Activated CD8-positive, alpha-beta T cell treated with anti-CD3 and anti-CD28 coated beads, Interleukin-2, amount 10 ng/mL, durations not matched to agents 7 days and 5 days (primary cell): ENCODE measurements at regions not wholly inside any gene's neighbourhood (a gene's known extent, or its start where the extent isn't known, plus 50 kb on each side); places are given as distances from the start of the nearest gene placed in this dataset.

ENCODE experiments used
- ATAC-seq: fragments of 150-1000 bp; cut with Tn5 transposase; one replicate; pipeline ENCODE4 v1.10.0; 2021; ENCODE audit warnings: moderate library complexity
- CTCF ChIA-PET: fragments of 350-600 bp; sonication (Branson Sonifier 250); formaldehyde crosslinking; loops from one replicate; lab custom pipeline; 2021; ENCODE audit warnings: antibody characterized with exemption; lab: Charles Lee
- POLR2A ChIA-PET: fragments of 350-600 bp; sonication (Branson Sonifier 250); formaldehyde crosslinking; loops from one replicate; lab custom pipeline; 2021; ENCODE audit warnings: antibody characterized with exemption; lab: Charles Lee
- DNase-seq: peaks from one replicate; pipeline ENCODE4 v3.0.0-alpha.2; 2020
- H3K27ac Mint-ChIP-seq: one replicate; pipeline ENCODE4 v1.8.0; 2021; ENCODE audit warnings: mild to moderate bottlenecking, mixed read lengths
- H3K27me3 Mint-ChIP-seq: one replicate; pipeline ENCODE4 v1.8.0; 2021; ENCODE audit warnings: low read depth, mixed read lengths
- H3K36me3 Mint-ChIP-seq: one replicate; pipeline ENCODE4 v1.8.0; 2021; ENCODE audit warnings: low read depth, mixed read lengths
- H3K4me1 Mint-ChIP-seq: one replicate; pipeline ENCODE4 v1.8.0; 2021; ENCODE audit warnings: low read depth, mixed read lengths
- H3K4me3 Mint-ChIP-seq: one replicate; pipeline ENCODE4 v1.8.0; 2021; ENCODE audit warnings: mild to moderate bottlenecking, mixed read lengths
- H3K9me3 Mint-ChIP-seq: one replicate; pipeline ENCODE4 v1.8.0; 2022; ENCODE audit warnings: mixed read lengths; ENCODE audit not compliant: insufficient read depth

DNA sequence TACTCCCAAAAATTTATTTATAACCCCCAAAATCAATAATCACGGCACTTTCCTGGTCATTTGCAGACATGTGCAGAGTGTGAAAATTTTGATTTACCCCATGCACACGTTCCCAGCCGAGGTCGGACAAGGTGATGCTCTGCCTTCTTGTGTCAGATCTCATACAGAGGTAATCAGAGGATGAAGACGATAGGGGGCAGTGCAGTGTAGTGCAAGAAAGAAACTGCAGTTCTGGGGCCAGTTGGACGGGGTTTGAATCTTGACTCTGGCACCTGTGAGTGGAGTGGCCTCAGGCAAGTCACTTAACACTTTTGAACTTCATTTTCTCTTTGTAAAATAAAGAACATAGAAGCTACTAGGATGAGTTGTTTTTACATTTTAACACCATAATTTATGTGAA is 88.4 kb downstream of the FRMPD3 start:
- ATAC-seq: no peak
- CTCF ChIA-PET: interaction anchor here (1.0 to 2.5 kb wide), 4 partner anchors 10 to 369 kb away, joined by 3 to 8 read pairs (median 4); partner anchors contain the start of genes NCBP2L and TSC22D3
- Mint-ChIP-seq H3K4me3 (no peak overlapping the region), H3K27ac (no peak overlapping the region), H3K27me3 (peaks cover 6% of the 10 kb centered on the region), H3K9me3 (no peaks in the 10 kb centered on the region), H3K36me3 (no peaks in the 10 kb centered on the region), H3K4me1 (no peaks in the 10 kb centered on the region)
- peak; percentile 53 for DNase-seq
- POLR2A ChIA-PET: no interaction called here

DNA sequence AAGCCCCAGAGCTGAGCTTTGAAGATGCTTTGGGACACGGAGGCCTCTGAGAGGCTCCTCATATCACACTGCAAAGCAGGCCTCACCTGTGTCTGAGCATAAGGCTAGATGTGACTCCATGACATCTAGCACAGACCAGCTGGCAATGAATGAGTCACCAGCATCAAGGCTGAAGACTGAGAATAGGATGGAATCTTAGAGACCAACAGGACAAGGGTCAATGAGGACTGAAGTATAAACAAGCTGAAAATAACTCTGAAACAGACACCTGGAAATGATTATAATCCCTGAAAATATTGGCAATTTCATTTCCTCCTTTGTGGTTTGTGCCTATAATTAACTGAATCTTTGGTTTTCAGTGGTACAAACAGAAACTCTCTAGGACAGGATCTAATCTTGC is 87.1 kb upstream of the PRPS1 start:
- ChIA-PET POLR2A (no interaction called here), CTCF (interaction anchor here (0.9 to 1.1 kb wide), 2 partner anchors 87 to 132 kb away, joined by 3 to 5 read pairs; partner anchors contain the start of gene PRPS1)
- ATAC-seq (no peak), DNase-seq (no peak)
- H3K36me3 Mint-ChIP-seq: no peaks in the 10 kb centered on the region
- no peaks in the 10 kb centered on the region for H3K4me1 Mint-ChIP-seq
- H3K4me3 Mint-ChIP-seq: no peak overlapping the region
- H3K27ac Mint-ChIP-seq: no peak overlapping the region
- H3K9me3 Mint-ChIP-seq: no peaks in the 10 kb centered on the region
- peaks cover 4% of the 10 kb centered on the region for H3K27me3 Mint-ChIP-seq

DNA sequence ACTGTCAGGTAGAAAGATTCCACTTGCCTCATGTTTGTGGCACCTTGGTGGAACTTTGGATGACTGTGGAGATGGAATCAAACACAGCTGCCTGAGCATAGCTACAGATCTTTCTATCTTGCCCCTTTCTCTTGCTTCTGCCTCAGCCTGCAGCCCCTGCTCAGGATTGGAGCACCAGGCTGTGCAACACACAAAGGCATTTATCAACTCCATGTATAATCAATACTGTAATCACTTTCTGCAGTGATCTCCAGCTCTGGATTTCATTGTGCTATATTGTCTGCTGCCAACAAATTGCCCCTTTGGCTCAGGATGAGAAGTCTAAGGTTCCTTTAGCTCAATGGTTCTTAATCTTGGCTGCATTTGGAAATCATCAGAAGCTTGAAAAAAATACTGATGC is 86.3 kb upstream of the PRPS1 start:
- H3K9me3 Mint-ChIP-seq: no peaks in the 10 kb centered on the region

DNA sequence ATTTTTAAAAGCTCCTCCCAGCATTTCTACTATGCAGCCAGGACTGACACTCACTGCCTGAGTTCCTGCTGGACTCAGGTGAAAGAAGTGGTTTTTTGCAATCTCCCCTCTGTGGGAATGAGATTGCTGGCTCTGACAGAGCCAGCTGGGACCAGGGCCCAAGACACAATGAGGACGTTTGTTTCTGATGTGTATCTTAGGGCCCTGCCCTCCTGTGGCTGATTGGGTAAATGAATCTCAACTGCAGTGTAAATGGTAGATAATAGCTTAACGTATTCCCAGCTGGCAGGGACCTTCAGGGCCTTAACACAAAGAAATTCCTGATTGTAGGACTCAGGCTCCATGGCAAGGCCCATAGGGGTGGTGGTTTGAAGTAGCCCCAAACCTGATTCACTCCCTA is 85.8 kb upstream of the PRPS1 start:
- no peak overlapping the region for H3K4me3 Mint-ChIP-seq
- no peak overlapping the region for H3K27ac Mint-ChIP-seq
- no peaks in the 10 kb centered on the region for H3K36me3 Mint-ChIP-seq
- no peaks in the 10 kb centered on the region for H3K9me3 Mint-ChIP-seq
- H3K4me1 Mint-ChIP-seq: no peaks in the 10 kb centered on the region
- CTCF ChIA-PET: interaction anchor here (1.1 to 1.4 kb wide), 2 partner anchors 117 to 351 kb away, joined by 3 to 4 read pairs; no protein-coding TSS in a partner anchor
- POLR2A ChIA-PET: no interaction called here
- ATAC-seq: no peak
- no peaks in the 10 kb centered on the region for H3K27me3 Mint-ChIP-seq
- no peak for DNase-seq

More for the DNA sequence above, 86.3 kb upstream of the PRPS1 start:
- Mint-ChIP-seq H3K4me1 (no peaks in the 10 kb centered on the region), H3K27ac (no peak overlapping the region), H3K36me3 (no peaks in the 10 kb centered on the region), H3K4me3 (no peak overlapping the region), H3K27me3 (peaks cover under 1% of the 10 kb centered on the region)
- DNase-seq: no peak
- ChIA-PET POLR2A (no interaction called here), CTCF (interaction anchor here (1.1 to 1.4 kb wide), 2 partner anchors 118 to 351 kb away, joined by 3 to 4 read pairs; no protein-coding TSS in a partner anchor)
- no peak for ATAC-seq

DNA sequence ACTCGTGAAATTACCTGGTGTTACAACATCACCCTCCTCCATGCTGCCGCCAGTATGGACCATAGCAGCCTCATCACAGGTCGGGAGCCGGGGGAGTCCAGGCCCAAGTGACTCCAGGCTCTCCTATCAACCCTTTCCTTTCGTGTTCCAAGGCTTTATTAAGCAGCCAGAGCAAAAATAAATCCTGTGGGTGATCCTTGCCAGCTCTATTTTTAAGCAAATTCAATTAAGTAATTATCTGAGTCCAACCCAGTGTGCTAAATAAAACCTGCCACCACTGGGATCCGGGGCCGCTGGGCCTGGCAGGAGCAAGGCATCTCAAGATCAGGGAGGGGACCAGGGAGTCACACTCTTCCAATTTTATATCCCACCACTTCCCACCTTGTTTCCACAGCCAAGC is 80.7 kb upstream of the PRPS1 start:
- ATAC-seq: no peak
- DNase-seq: no peak
- POLR2A ChIA-PET: no interaction called here
- H3K9me3 Mint-ChIP-seq: no peaks in the 10 kb centered on the region
- H3K4me1 Mint-ChIP-seq: peaks cover 8% of the 10 kb centered on the region
- CTCF ChIA-PET: interaction anchor here (1.4 kb wide), 1 partner anchor 9 kb away, joined by 3 read pairs; no protein-coding TSS in a partner anchor
- no peaks in the 10 kb centered on the region for H3K36me3 Mint-ChIP-seq
- H3K4me3 Mint-ChIP-seq: no peak overlapping the region
- H3K27me3 Mint-ChIP-seq: no peaks in the 10 kb centered on the region
- no peak overlapping the region for H3K27ac Mint-ChIP-seq

DNA sequence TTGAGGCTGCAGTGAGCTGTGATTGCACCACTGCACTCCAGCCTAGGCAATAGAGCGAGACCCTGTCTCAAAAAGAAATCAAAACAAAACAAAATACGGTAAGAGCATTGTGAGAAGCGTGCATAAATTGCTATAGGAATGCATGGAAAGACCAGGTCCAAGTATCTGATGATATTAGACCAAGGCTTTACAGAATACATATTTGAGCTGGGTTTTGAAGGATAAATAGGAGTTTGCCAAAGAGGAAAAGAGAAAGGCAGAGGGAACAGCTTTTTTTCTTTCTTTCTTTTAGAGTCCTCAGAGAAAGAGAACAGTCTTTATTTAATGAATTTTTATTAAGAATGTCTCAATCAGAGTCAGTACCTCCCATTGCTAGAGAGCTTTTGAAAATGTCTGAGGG is 79.5 kb upstream of the PRPS1 start:
- H3K27ac Mint-ChIP-seq: no peak overlapping the region
- no peaks in the 10 kb centered on the region for H3K36me3 Mint-ChIP-seq
- DNase-seq: no peak
- H3K4me1 Mint-ChIP-seq: peaks cover 8% of the 10 kb centered on the region
- H3K9me3 Mint-ChIP-seq: no peaks in the 10 kb centered on the region
- POLR2A ChIA-PET: no interaction called here
- no peak for ATAC-seq
- no peaks in the 10 kb centered on the region for H3K27me3 Mint-ChIP-seq
- CTCF ChIA-PET: interaction anchor here (1.4 kb wide), 1 partner anchor 11 kb away, joined by 3 read pairs; no protein-coding TSS in a partner anchor
- H3K4me3 Mint-ChIP-seq: no peak overlapping the region

DNA sequence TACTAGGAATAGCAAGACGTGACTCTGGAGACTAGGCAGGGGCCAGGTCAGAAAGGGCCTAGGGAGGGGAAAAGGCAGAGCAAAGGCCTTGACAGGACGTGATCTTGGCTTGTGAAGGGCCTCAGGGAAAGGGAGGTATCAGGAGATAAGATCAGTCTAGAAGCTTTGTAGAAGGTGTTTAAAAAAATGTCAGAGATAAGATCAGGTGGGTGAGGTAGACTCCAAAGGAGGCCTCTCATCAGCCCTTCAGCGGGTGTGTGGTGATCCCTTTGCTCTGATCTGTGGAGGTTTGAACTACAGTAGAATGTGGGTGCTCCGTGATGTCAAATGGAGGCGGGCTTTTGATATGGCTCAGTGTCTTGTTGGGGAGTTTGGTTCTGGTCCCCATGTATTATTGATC is 78.8 kb upstream of the PRPS1 start:
- Mint-ChIP-seq H3K27ac (no peak overlapping the region), H3K36me3 (no peaks in the 10 kb centered on the region), H3K27me3 (no peaks in the 10 kb centered on the region), H3K4me1 (peaks cover 8% of the 10 kb centered on the region), H3K4me3 (no peak overlapping the region), H3K9me3 (no peaks in the 10 kb centered on the region)
- CTCF ChIA-PET: no interaction called here
- POLR2A ChIA-PET: no interaction called here
- DNase-seq (peak; percentile 23), ATAC-seq (peak; percentile 73)

DNA sequence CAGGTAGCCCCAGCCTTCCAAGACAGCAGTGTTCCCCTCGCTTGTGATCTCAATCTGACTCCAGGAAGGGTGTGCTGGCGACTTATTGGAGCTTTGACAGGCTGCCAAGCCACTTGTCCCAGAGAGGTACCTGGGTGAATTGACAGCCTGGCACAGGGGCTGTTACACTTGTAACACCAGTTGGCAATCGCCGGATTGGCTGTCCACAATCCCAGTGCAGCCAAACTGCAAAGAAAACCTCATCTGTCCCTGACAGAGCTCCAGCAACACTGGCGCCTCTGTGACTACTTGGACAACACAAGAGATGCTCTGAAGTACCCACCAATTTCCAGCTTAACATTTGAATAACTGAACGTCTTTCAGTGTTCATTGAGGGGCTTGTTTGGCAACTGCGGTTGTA is 76.8 kb upstream of the PRPS1 start:
- no peaks in the 10 kb centered on the region for H3K36me3 Mint-ChIP-seq
- H3K27ac Mint-ChIP-seq: no peak overlapping the region
- no peaks in the 10 kb centered on the region for H3K27me3 Mint-ChIP-seq
- H3K4me1 Mint-ChIP-seq: peaks cover 8% of the 10 kb centered on the region
- ChIA-PET POLR2A (interaction anchor here (0.6 kb wide), 1 partner anchor 86 kb away, joined by 3 read pairs; no protein-coding TSS in a partner anchor), CTCF (no interaction called here)
- no peak overlapping the region for H3K4me3 Mint-ChIP-seq
- H3K9me3 Mint-ChIP-seq: no peaks in the 10 kb centered on the region
- ATAC-seq: no peak
- DNase-seq: no peak

DNA sequence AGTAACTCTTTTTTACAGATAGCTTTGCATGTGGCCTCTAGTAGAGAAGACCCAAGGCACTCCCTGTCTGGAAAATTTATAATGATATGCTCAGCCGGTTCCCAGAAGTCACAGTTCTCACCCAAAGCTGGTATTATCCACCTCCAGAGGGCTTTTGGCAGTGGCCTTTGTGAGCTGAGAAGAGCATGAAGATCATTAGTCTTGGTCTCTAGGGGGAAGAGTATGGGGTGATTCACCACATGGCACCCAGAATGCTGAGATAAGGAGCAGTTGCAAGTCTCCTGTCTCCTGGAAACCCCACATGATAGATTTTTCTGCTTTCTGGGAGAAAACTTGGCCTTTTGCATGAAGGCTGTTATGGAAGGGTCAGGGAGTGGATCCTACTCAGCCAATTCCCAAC is 75.4 kb upstream of the PRPS1 start:
- Mint-ChIP-seq H3K4me1 (peaks cover 8% of the 10 kb centered on the region), H3K4me3 (no peak overlapping the region), H3K27me3 (no peaks in the 10 kb centered on the region), H3K36me3 (no peaks in the 10 kb centered on the region), H3K9me3 (no peaks in the 10 kb centered on the region), H3K27ac (no peak overlapping the region)
- ChIA-PET CTCF (no interaction called here), POLR2A (no interaction called here)
- DNase-seq (no peak), ATAC-seq (no peak)

DNA sequence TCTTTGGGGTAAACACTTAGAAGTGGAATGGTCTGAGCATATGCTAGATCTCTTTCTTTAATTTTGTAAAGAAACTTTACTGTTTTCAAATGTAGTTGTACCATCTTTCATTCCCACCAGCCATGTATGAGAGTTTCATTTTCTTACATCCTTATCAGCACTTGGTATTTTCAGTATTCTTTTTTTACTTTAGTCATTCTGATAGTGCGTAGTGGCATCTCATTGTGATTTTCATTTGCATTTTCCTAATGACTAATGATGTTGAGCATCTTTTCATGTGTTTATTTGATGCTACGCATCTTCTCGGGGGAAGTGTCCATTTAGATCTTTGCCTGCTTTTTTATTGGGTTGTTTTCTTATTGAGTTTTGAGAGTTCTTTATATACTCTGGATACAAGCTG is 71.3 kb upstream of the PRPS1 start:
- Mint-ChIP-seq H3K9me3 (no peaks in the 10 kb centered on the region), H3K27ac (no peak overlapping the region), H3K4me3 (no peak overlapping the region), H3K4me1 (no peaks in the 10 kb centered on the region), H3K36me3 (no peaks in the 10 kb centered on the region), H3K27me3 (peaks cover 4% of the 10 kb centered on the region)
- CTCF ChIA-PET: no interaction called here
- ATAC-seq (no peak), DNase-seq (no peak)
- POLR2A ChIA-PET: no interaction called here

DNA sequence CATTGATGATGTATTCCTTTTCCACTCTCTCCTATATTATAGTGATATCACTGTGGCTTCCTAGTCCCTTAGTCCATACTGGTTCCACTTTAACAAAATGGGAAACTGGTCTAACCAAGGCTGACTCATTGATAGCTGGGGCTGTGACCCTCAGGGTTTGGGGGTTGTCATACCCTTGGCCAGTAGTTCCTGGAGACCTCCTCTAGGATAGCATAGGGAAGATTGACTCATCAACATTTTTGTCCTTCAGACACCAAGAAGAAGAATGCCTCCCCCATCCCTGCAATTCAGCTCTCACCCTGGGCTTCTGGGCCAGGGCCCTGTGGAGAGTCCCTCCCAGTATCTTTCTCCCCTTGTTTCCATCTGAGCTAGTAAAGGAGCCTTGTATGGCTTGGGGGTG is 68.8 kb upstream of the PRPS1 start:
- ChIA-PET POLR2A (no interaction called here), CTCF (no interaction called here)
- H3K27ac Mint-ChIP-seq: no peak overlapping the region
- ATAC-seq (no peak), DNase-seq (no peak)
- no peaks in the 10 kb centered on the region for H3K4me1 Mint-ChIP-seq
- no peaks in the 10 kb centered on the region for H3K36me3 Mint-ChIP-seq
- peaks cover 4% of the 10 kb centered on the region for H3K27me3 Mint-ChIP-seq
- no peak overlapping the region for H3K4me3 Mint-ChIP-seq
- H3K9me3 Mint-ChIP-seq: no peaks in the 10 kb centered on the region

DNA sequence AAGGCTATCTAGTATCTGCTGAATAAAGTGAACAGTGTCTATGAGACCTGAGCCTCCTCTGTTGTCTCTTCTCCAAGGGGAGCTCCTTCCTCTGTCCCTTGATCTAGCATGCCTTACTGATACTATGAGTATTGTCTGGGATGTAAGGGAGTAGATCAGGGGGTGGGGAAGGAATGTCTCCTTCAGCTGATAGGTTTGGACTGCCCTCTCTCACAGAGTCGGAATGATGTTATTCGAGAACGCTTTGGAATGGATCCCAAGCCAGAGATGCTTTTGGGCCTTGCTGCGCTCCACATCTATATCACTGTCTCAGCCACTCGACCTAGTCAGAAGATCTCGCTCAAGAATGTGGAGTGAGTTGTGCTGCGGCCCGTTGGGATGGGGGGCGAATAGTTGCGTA is 68.3 kb upstream of the PRPS1 start:
- H3K4me3 Mint-ChIP-seq: no peak overlapping the region
- ChIA-PET CTCF (no interaction called here), POLR2A (no interaction called here)
- ATAC-seq (no peak), DNase-seq (no peak)
- H3K27ac Mint-ChIP-seq: no peak overlapping the region
- H3K4me1 Mint-ChIP-seq: no peaks in the 10 kb centered on the region
- H3K36me3 Mint-ChIP-seq: no peaks in the 10 kb centered on the region
- no peaks in the 10 kb centered on the region for H3K9me3 Mint-ChIP-seq
- peaks cover 4% of the 10 kb centered on the region for H3K27me3 Mint-ChIP-seq

DNA sequence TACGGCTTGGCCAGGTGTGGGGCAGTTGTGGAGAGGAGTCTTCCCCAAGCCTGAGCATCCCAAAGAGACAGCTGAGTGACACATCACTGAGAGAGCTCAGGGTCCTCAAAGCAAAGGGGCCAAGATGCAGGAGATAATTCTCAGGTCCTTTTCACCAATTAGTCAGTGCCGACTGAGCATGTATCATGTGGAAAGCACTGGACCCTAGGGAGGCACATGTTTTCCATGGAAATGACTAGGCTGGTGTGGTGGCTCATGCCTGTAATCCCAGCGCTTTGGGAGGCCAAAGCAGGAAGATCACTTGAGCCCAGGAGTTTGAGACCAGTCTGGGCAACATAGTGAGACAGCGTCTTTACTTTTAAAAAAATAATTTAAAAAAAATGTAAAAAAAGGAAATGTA is 67.3 kb upstream of the PRPS1 start:
- Mint-ChIP-seq H3K4me1 (no peaks in the 10 kb centered on the region), H3K27ac (no peak overlapping the region), H3K27me3 (peaks cover 4% of the 10 kb centered on the region), H3K36me3 (no peaks in the 10 kb centered on the region), H3K9me3 (no peaks in the 10 kb centered on the region), H3K4me3 (no peak overlapping the region)
- DNase-seq (no peak), ATAC-seq (no peak)
- POLR2A ChIA-PET: no interaction called here
- CTCF ChIA-PET: no interaction called here
